Vagina (tissue), 2 donors: ENCODE measurements at regions not wholly inside any gene's neighbourhood (a gene's known extent, or its start where the extent isn't known, plus 50 kb on each side); places are given as distances from the start of the nearest gene placed in this dataset.

ENCODE experiments used
- POLR2A ChIP-seq, 2 donors: fragments of 450-650 bp; IDR thresholded peaks; one replicate each; pipeline ENCODE4 v1.6.1; 2017; ENCODE audit warnings: antibody characterized with exemption in 2 of 2, mild to moderate bottlenecking in 2 of 2, moderate library complexity in 2 of 2
- POLR2AphosphoS5 ChIP-seq, 2 donors: sonication (generic); formaldehyde crosslinking; IDR thresholded peaks; one replicate each; pipeline ENCODE4 v1.9.0; 2017; ENCODE audit warnings: antibody characterized with exemption in 2 of 2, mild to moderate bottlenecking in 2 of 2, low read depth in 1 of 2; ENCODE audit not compliant: insufficient read depth in 1 of 2
- TF ChIP-seq, protein P1 (sequence below), 3 experiments: fragments of 450-650 bp in 2 of 3; fragments of 200-600 bp in 1 of 3; sonication (generic) in 1 of 3; IDR thresholded peaks; one replicate each; pipeline ENCODE4 v1.5.1; 2017 to 2019; ENCODE audit warnings: antibody characterized with exemption in 3 of 3, mild to moderate bottlenecking in 2 of 3, moderate library complexity in 2 of 3

- TF ChIP-seq, protein P1, sequence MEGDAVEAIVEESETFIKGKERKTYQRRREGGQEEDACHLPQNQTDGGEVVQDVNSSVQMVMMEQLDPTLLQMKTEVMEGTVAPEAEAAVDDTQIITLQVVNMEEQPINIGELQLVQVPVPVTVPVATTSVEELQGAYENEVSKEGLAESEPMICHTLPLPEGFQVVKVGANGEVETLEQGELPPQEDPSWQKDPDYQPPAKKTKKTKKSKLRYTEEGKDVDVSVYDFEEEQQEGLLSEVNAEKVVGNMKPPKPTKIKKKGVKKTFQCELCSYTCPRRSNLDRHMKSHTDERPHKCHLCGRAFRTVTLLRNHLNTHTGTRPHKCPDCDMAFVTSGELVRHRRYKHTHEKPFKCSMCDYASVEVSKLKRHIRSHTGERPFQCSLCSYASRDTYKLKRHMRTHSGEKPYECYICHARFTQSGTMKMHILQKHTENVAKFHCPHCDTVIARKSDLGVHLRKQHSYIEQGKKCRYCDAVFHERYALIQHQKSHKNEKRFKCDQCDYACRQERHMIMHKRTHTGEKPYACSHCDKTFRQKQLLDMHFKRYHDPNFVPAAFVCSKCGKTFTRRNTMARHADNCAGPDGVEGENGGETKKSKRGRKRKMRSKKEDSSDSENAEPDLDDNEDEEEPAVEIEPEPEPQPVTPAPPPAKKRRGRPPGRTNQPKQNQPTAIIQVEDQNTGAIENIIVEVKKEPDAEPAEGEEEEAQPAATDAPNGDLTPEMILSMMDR (IDR thresholded peaks at IDR 0.05), result no peak
- TF ChIP-seq POLR2AphosphoS5 (IDR thresholded peaks at IDR 0.05; ENCODE audit: insufficient read depth in 1 of 2, low read depth in 1 of 2) (no peak), POLR2A (IDR thresholded peaks at IDR 0.05) (no peak)
Observed at GRCh38 chr10:32161586-32161985, 105.4 kb upstream of the KIF5B start.
